Neuron (in vitro differentiated cells): ENCODE measurements at regions not wholly inside any gene's neighbourhood (a gene's known extent, or its start where the extent isn't known, plus 50 kb on each side); places are given as distances from the start of the nearest gene placed in this dataset.
"Not testable (repeated sequence)": the region's sequence is repeated elsewhere in the genome, so short reads cannot be mapped to it uniquely, and the experiment has no call there.

Source experiments
- H2AFZ ChIP-seq: one replicate; pipeline ENCODE4 v1.6.1; 2013; ENCODE audit warnings: low read depth, mild to moderate bottlenecking, inconsistent platforms, low read length, moderate library complexity
- H3K27me3 ChIP-seq: one replicate; pipeline ENCODE4 v1.6.1; 2013; ENCODE audit warnings: low read length; ENCODE audit not compliant: insufficient read depth
- H3K36me3 ChIP-seq: one replicate; pipeline ENCODE4 v1.6.1; 2013; ENCODE audit warnings: low read length; ENCODE audit not compliant: insufficient read depth
- H3K4me1 ChIP-seq: one replicate; pipeline ENCODE4 v1.6.1; 2013; ENCODE audit warnings: low read length; ENCODE audit not compliant: insufficient read depth
- H3K4me3 ChIP-seq: 2 replicates; pipeline ENCODE4 v1.5.1; 2013; ENCODE audit warnings: mild to moderate bottlenecking, low read length, moderate library complexity
- H3K9me3 ChIP-seq: one replicate; pipeline ENCODE4 v1.6.1; 2013; ENCODE audit warnings: low read length

GRCh38 chr15:77925101-77925500 is 152.4 kb downstream of the TBC1D2B start:
- H3K27me3 ChIP-seq, H2AFZ ChIP-seq, H3K36me3 ChIP-seq, H3K4me1 ChIP-seq, H3K4me3 ChIP-seq, H3K9me3 ChIP-seq: not testable (repeated sequence)

GRCh38 chr15:77921664-77922063 is 155.8 kb downstream of the TBC1D2B start:
- Histone ChIP-seq H3K36me3 (no peaks in the 10 kb centered on the region), H3K4me1 (no peaks in the 10 kb centered on the region), H3K27me3 (no peaks in the 10 kb centered on the region), H3K9me3 (no peaks in the 10 kb centered on the region), H3K4me3 (no peak overlapping the region), H2AFZ (no peak overlapping the region)

- H3K4me1 ChIP-seq, H3K36me3 ChIP-seq, H3K9me3 ChIP-seq, H3K27me3 ChIP-seq, H3K4me3 ChIP-seq, H2AFZ ChIP-seq: not testable (repeated sequence)
Observed at GRCh38 chr15:77916966-77917635, 160.4 kb downstream of the TBC1D2B start.

- H3K4me1 ChIP-seq, H2AFZ ChIP-seq, H3K36me3 ChIP-seq, H3K9me3 ChIP-seq, H3K27me3 ChIP-seq, H3K4me3 ChIP-seq: not testable (repeated sequence)
Observed at GRCh38 chr15:77915961-77916330, 161.6 kb downstream of the TBC1D2B start.

- no peaks in the 10 kb centered on the region for H3K27me3 ChIP-seq
- H2AFZ ChIP-seq = no peak overlapping the region
- no peaks in the 10 kb centered on the region for H3K9me3 ChIP-seq
- no peaks in the 10 kb centered on the region for H3K4me1 ChIP-seq
- no peaks in the 10 kb centered on the region for H3K36me3 ChIP-seq
- no peak overlapping the region for H3K4me3 ChIP-seq
Observed at GRCh38 chr15:77915261-77915960, 162.1 kb downstream of the TBC1D2B start.

- not testable (repeated sequence) for H3K4me3 ChIP-seq, H3K4me1 ChIP-seq, H3K27me3 ChIP-seq, H2AFZ ChIP-seq, H3K9me3 ChIP-seq, H3K36me3 ChIP-seq
Observed at GRCh38 chr15:77914531-77914930, 163.0 kb downstream of the TBC1D2B start.

GRCh38 chr15:77910030-77910911 is 167.2 kb downstream of the TBC1D2B start:
- H3K4me3 ChIP-seq = peak overlapping the region; percentile 42
- H3K4me1 ChIP-seq, H2AFZ ChIP-seq, H3K36me3 ChIP-seq, H3K9me3 ChIP-seq, H3K27me3 ChIP-seq: not testable (repeated sequence)

- peaks cover 10% of the 10 kb centered on the region for H3K27me3 ChIP-seq
- H3K9me3 ChIP-seq = no peaks in the 10 kb centered on the region
- no peaks in the 10 kb centered on the region for H3K36me3 ChIP-seq
- H3K4me3 ChIP-seq = no peak overlapping the region
- H3K4me1 ChIP-seq = no peaks in the 10 kb centered on the region
- H2AFZ ChIP-seq = no peak overlapping the region
Observed at GRCh38 chr15:77909182-77909940, 168.2 kb downstream of the TBC1D2B start.

- H3K9me3 ChIP-seq, H3K36me3 ChIP-seq, H3K27me3 ChIP-seq, H3K4me1 ChIP-seq, H3K4me3 ChIP-seq, H2AFZ ChIP-seq: not testable (repeated sequence)
Observed at GRCh38 chr15:77908752-77909111, 168.8 kb downstream of the TBC1D2B start.

- Histone ChIP-seq H3K9me3 (no peaks in the 10 kb centered on the region), H3K27me3 (peaks cover 10% of the 10 kb centered on the region), H3K4me1 (no peaks in the 10 kb centered on the region), H3K4me3 (no peak overlapping the region), H3K36me3 (no peaks in the 10 kb centered on the region), H2AFZ (no peak overlapping the region)
Observed at GRCh38 chr15:77907824-77908751, 169.4 kb downstream of the TBC1D2B start.

- not testable (repeated sequence) for H3K4me3 ChIP-seq, H3K36me3 ChIP-seq, H3K4me1 ChIP-seq
Observed at GRCh38 chr15:77906062-77906990, 171.2 kb downstream of the TBC1D2B start.

More at GRCh38 chr15:77906062-77906990, 171.2 kb downstream of the TBC1D2B start:
- H3K27me3 ChIP-seq, H3K9me3 ChIP-seq, H2AFZ ChIP-seq: not testable (repeated sequence)
